22Rv1 (cell line): ENCODE measurements at regions not wholly inside any gene's neighbourhood (a gene's known extent, or its start where the extent isn't known, plus 50 kb on each side); places are given as distances from the start of the nearest gene placed in this dataset.

ENCODE experiments used
- ZFX ChIP-seq: fragments of 450-650 bp; IDR thresholded peaks from 2 replicates; pipeline ENCODE4 v1.6.1; 2017; ENCODE audit warnings: antibody characterized with exemption, borderline replicate concordance
- TF ChIP-seq, protein P1 (sequence below): fragments of 450-650 bp; IDR thresholded peaks from 2 replicates; pipeline ENCODE4 v1.5.1; 2017; ENCODE audit warnings: mild to moderate bottlenecking

DNA sequence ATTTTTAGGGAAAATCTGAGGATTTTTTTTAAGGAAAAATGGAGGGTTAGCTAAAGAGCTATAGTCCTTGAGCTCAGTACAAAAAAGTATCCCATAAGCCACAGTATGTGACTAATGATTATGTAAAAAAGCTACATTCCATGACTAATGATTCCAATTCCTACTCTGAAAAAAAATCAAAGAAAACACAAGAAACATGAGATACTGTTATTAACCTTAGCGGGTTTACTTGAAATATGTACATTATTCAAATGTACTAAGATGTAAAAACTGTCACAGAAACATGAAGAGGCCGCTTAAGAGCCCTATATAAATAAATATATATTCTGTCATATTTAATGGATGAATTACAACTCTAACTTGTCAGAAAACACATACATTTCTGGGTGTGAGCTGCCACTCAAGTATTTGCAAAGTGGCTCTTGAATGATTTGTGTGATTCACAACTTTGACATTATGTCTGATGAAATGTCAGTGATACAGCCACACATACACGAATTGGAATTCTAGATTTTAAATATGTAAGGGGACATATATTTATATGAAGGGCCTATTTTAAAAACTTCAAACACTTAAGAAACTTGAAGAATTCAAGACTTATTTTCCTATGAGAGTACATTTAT is 518.7 kb upstream of the SUCLG2 start:
- TF ChIP-seq, protein P1, sequence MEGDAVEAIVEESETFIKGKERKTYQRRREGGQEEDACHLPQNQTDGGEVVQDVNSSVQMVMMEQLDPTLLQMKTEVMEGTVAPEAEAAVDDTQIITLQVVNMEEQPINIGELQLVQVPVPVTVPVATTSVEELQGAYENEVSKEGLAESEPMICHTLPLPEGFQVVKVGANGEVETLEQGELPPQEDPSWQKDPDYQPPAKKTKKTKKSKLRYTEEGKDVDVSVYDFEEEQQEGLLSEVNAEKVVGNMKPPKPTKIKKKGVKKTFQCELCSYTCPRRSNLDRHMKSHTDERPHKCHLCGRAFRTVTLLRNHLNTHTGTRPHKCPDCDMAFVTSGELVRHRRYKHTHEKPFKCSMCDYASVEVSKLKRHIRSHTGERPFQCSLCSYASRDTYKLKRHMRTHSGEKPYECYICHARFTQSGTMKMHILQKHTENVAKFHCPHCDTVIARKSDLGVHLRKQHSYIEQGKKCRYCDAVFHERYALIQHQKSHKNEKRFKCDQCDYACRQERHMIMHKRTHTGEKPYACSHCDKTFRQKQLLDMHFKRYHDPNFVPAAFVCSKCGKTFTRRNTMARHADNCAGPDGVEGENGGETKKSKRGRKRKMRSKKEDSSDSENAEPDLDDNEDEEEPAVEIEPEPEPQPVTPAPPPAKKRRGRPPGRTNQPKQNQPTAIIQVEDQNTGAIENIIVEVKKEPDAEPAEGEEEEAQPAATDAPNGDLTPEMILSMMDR = no peak
- no peak for TF ChIP-seq ZFX
